Activated CD4-positive, alpha-beta T cell treated with anti-CD3 and anti-CD28 coated beads for 36 hours (primary cell): ENCODE measurements at regions not wholly inside any gene's neighbourhood (a gene's known extent, or its start where the extent isn't known, plus 50 kb on each side); places are given as distances from the start of the nearest gene placed in this dataset.

Source experiments
- ATAC-seq: fragments of 200-7000 bp; cut with Tn5 transposase; one replicate; pipeline ENCODE4 v1.10.0; 2021; ENCODE audit warnings: mild to moderate bottlenecking, moderate library complexity
- CTCF ChIA-PET: fragments of 350-600 bp; sonication (Branson Sonifier 250); formaldehyde crosslinking; loops from one replicate; lab custom pipeline; 2021; ENCODE audit warnings: antibody characterized with exemption; lab: Charles Lee
- POLR2A ChIA-PET: fragments of 350-600 bp; sonication (Branson Sonifier 250); formaldehyde crosslinking; loops from one replicate; lab custom pipeline; 2021; ENCODE audit warnings: antibody characterized with exemption, inconsistent platforms; lab: Charles Lee
- DNase-seq: peaks from one replicate; pipeline ENCODE4 v3.0.0-alpha.2; 2020
- H3K27ac Mint-ChIP-seq: one replicate; pipeline ENCODE4 v1.8.0; 2021; ENCODE audit warnings: mixed read lengths
- H3K27me3 Mint-ChIP-seq: one replicate; pipeline ENCODE4 v1.8.0; 2021; ENCODE audit warnings: mixed read lengths
- H3K36me3 Mint-ChIP-seq: one replicate; pipeline ENCODE4 v1.8.0; 2021; ENCODE audit warnings: low read depth, mixed read lengths
- H3K4me1 Mint-ChIP-seq: one replicate; pipeline ENCODE4 v1.8.0; 2021; ENCODE audit warnings: mixed read lengths
- H3K4me3 Mint-ChIP-seq: one replicate; pipeline ENCODE4 v1.8.0; 2021; ENCODE audit warnings: mild to moderate bottlenecking, moderate library complexity, mixed read lengths
- H3K9me3 Mint-ChIP-seq: one replicate; pipeline ENCODE4 v1.8.0; 2021; ENCODE audit warnings: low read depth, mixed read lengths
- intact Hi-C, 2 experiments: fragments of 100-400 bp; cut with DNase I in 1 of 2; cut with micrococcal nuclease in 1 of 2; formaldehyde crosslinking; loops; one replicate each; pipeline versions ENCODE4 v1.14.2 to v1.15.1; 2022 to 2024; cut with DNase I, micrococcal nuclease

GRCh38 chr1:63127376-63127775, 195.0 kb upstream of the FOXD3 start:
- intact Hi-C loops, result no loop called here
- peaks cover 13% of the 10 kb centered on the region for H3K27me3 Mint-ChIP-seq
- no peak for DNase-seq
- no peak overlapping the region for H3K4me3 Mint-ChIP-seq
- H3K9me3 Mint-ChIP-seq, result no peaks in the 10 kb centered on the region
- no peak for ATAC-seq
- CTCF ChIA-PET, result interaction anchor here (1.3 kb wide), 1 partner anchor 28 kb away, joined by 4 read pairs; no protein-coding TSS in a partner anchor
- POLR2A ChIA-PET, result no interaction called here
- no peak overlapping the region for H3K27ac Mint-ChIP-seq
- H3K4me1 Mint-ChIP-seq, result no peaks in the 10 kb centered on the region
- H3K36me3 Mint-ChIP-seq, result no peaks in the 10 kb centered on the region

- ChIA-PET POLR2A (no interaction called here), CTCF (interaction anchor here (1.3 kb wide), 1 partner anchor 30 kb away, joined by 4 read pairs; no protein-coding TSS in a partner anchor)
- H3K4me1 Mint-ChIP-seq, result no peaks in the 10 kb centered on the region
- DNase-seq (no peak), ATAC-seq (no peak)
- intact Hi-C loops, result no loop called here
- no peak overlapping the region for H3K27ac Mint-ChIP-seq
- no peaks in the 10 kb centered on the region for H3K9me3 Mint-ChIP-seq
- H3K4me3 Mint-ChIP-seq, result no peak overlapping the region
- H3K27me3 Mint-ChIP-seq, result peaks cover 11% of the 10 kb centered on the region
- no peaks in the 10 kb centered on the region for H3K36me3 Mint-ChIP-seq
Measured at GRCh38 chr1:63128556-63128955, 193.8 kb upstream of the FOXD3 start.

- Mint-ChIP-seq H3K4me1 (no peaks in the 10 kb centered on the region), H3K27ac (no peak overlapping the region), H3K27me3 (peaks cover 9% of the 10 kb centered on the region), H3K9me3 (no peaks in the 10 kb centered on the region), H3K4me3 (no peak overlapping the region), H3K36me3 (no peaks in the 10 kb centered on the region)
- DNase-seq (no peak), ATAC-seq (no peak)
- ChIA-PET POLR2A (no interaction called here), CTCF (no interaction called here)
- intact Hi-C loops, result no loop called here
Measured at GRCh38 chr1:63129184-63129583, 193.2 kb upstream of the FOXD3 start.

- H3K27me3 Mint-ChIP-seq, result peaks cover 9% of the 10 kb centered on the region
- H3K36me3 Mint-ChIP-seq, result no peaks in the 10 kb centered on the region
- H3K27ac Mint-ChIP-seq, result no peak overlapping the region
- no peak overlapping the region for H3K4me3 Mint-ChIP-seq
- ATAC-seq (no peak), DNase-seq (no peak)
- H3K4me1 Mint-ChIP-seq, result no peaks in the 10 kb centered on the region
- intact Hi-C loops, result no loop called here
- ChIA-PET POLR2A (interaction anchor here (0.6 kb wide), 1 partner anchor 900 kb away, joined by 3 read pairs; no protein-coding TSS in a partner anchor), CTCF (no interaction called here)
- no peaks in the 10 kb centered on the region for H3K9me3 Mint-ChIP-seq
Measured at GRCh38 chr1:63129855-63130254, 192.5 kb upstream of the FOXD3 start.

- ATAC-seq, result no peak
- CTCF ChIA-PET, result interaction anchor here (1.1 to 1.2 kb wide), 3 partner anchors 11 to 92 kb away, joined by 3 to 7 read pairs (median 3); no protein-coding TSS in a partner anchor
- peaks cover 5% of the 10 kb centered on the region for H3K27me3 Mint-ChIP-seq
- POLR2A ChIA-PET, result no interaction called here
- no peaks in the 10 kb centered on the region for H3K9me3 Mint-ChIP-seq
- H3K4me3 Mint-ChIP-seq, result no peak overlapping the region
- intact Hi-C loops, result no loop called here
- no peaks in the 10 kb centered on the region for H3K36me3 Mint-ChIP-seq
- H3K27ac Mint-ChIP-seq, result no peak overlapping the region
- H3K4me1 Mint-ChIP-seq, result no peaks in the 10 kb centered on the region
- no peak for DNase-seq
Measured at GRCh38 chr1:63134501-63135173, 187.7 kb upstream of the FOXD3 start.

DNA sequence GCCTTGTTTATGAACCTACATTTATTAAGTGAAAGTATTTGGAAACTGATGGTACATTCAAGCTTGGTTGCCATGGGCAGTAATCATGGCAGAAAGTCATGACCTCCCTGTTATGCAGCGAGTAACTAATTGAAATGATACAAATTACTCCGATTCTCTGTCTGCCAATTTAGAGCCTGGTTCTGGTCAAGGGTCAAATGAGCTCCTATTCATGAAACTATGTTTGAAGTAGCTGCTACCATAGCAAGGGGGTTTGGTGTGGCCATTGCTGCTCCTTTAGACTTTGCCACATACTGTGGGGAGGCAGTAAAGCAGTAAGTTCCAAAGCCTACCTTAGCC, 187.2 kb upstream of the FOXD3 start:
- ChIA-PET POLR2A (no interaction called here), CTCF (interaction anchor here (1.1 kb wide), 1 partner anchor 14 kb away, joined by 7 read pairs; no protein-coding TSS in a partner anchor)
- H3K27ac Mint-ChIP-seq, result no peak overlapping the region
- H3K4me1 Mint-ChIP-seq, result no peaks in the 10 kb centered on the region
- no peak for ATAC-seq
- no peaks in the 10 kb centered on the region for H3K36me3 Mint-ChIP-seq
- intact Hi-C loops, result no loop called here
- DNase-seq, result no peak
- H3K9me3 Mint-ChIP-seq, result no peaks in the 10 kb centered on the region
- no peak overlapping the region for H3K4me3 Mint-ChIP-seq
- peaks cover 2% of the 10 kb centered on the region for H3K27me3 Mint-ChIP-seq

DNA sequence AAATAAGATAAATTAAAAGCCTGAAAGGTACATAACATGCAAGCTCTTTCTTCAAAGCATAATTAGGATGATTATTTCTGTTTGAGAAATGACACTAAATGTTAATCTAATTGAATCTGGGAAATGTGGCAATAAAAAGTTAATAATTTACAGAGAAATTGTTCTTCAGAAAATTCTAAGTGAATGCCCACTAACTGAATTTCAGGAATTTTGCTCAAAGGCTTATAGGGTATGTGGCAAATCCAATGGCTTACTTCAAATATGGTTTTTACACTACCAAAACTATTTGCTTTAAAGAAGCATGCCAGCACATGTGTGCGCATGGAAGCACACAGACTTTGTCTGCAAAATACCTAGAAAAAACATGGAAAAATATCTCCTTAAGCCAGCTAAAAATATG, 186.6 kb upstream of the FOXD3 start:
- H3K27me3 Mint-ChIP-seq, result peaks cover 2% of the 10 kb centered on the region
- ATAC-seq, result no peak
- ChIA-PET CTCF (interaction anchor here (0.6 to 1.1 kb wide), 2 partner anchors 13 to 292 kb away, joined by 3 to 7 read pairs; no protein-coding TSS in a partner anchor), POLR2A (no interaction called here)
- intact Hi-C loops, result no loop called here
- H3K4me1 Mint-ChIP-seq, result no peaks in the 10 kb centered on the region
- H3K4me3 Mint-ChIP-seq, result no peak overlapping the region
- no peaks in the 10 kb centered on the region for H3K36me3 Mint-ChIP-seq
- no peak for DNase-seq
- H3K27ac Mint-ChIP-seq, result no peak overlapping the region
- no peaks in the 10 kb centered on the region for H3K9me3 Mint-ChIP-seq

- Mint-ChIP-seq H3K36me3 (no peaks in the 10 kb centered on the region), H3K9me3 (no peaks in the 10 kb centered on the region), H3K4me1 (no peaks in the 10 kb centered on the region), H3K4me3 (no peak overlapping the region), H3K27me3 (no peaks in the 10 kb centered on the region), H3K27ac (no peak overlapping the region)
- CTCF ChIA-PET, result interaction anchor here (1.3 kb wide), 1 partner anchor 9 kb away, joined by 4 read pairs; no protein-coding TSS in a partner anchor
- DNase-seq (no peak), ATAC-seq (no peak)
- intact Hi-C loops, result no loop called here
- POLR2A ChIA-PET, result no interaction called here
Measured at GRCh38 chr1:63142001-63142400, 180.4 kb upstream of the FOXD3 start.

DNA sequence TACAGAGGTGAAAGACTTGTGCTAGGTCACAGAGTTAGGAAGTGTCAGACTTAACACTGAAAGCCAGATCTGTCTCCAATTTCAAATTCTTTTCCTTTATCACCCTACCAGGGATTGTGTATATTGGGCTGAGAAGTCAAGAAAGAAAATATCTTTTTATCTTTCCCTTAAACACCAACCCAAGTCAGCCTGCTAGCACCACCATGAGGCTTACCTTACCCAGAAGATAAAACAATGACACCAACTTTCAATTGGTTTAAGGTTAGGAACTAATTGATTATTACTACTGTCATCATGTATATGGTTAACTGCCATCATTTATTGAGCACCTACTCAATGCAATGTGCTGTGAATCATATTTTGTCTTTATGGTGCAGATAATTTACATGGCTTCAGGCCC, 178.9 kb upstream of the FOXD3 start:
- intact Hi-C loops, result no loop called here
- Mint-ChIP-seq H3K27ac (no peak overlapping the region), H3K4me3 (no peak overlapping the region), H3K4me1 (no peaks in the 10 kb centered on the region), H3K27me3 (no peaks in the 10 kb centered on the region), H3K36me3 (no peaks in the 10 kb centered on the region), H3K9me3 (no peaks in the 10 kb centered on the region)
- CTCF ChIA-PET, result no interaction called here
- POLR2A ChIA-PET, result no interaction called here
- no peak for ATAC-seq
- DNase-seq, result no peak

DNA sequence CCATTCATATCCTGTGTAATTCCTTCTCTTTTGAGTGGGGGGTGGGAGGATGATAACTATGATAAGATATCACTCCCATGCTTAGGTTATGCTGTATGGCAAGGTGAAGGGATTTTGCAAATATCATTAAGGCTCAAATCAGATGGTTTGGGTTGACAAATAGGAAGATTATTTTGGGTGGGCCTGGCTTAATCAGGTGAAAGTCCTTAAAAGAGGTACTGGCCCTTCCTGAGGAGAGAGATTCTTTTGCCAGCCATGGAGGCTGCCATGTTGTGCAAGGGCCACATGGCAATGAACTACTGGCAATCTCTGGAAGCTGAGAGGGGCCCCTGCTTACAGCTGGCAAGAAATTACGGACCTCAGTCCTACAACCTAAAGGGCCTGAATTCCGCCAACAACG, 174.6 kb upstream of the FOXD3 start:
- CTCF ChIA-PET, result no interaction called here
- intact Hi-C loops, result loop anchor here (2.0 to 5.0 kb wide), 2 partner anchors 185 to 307 kb away; no protein-coding TSS in a partner anchor
- Mint-ChIP-seq H3K36me3 (no peaks in the 10 kb centered on the region), H3K27me3 (peaks cover 7% of the 10 kb centered on the region), H3K27ac (no peak overlapping the region), H3K4me3 (no peak overlapping the region), H3K4me1 (no peaks in the 10 kb centered on the region), H3K9me3 (no peaks in the 10 kb centered on the region)
- DNase-seq (no peak), ATAC-seq (no peak)
- POLR2A ChIA-PET, result no interaction called here

GRCh38 chr1:63148825-63149645, 173.3 kb upstream of the FOXD3 start:
- Mint-ChIP-seq H3K36me3 (no peaks in the 10 kb centered on the region), H3K4me3 (no peak overlapping the region), H3K27ac (no peak overlapping the region), H3K9me3 (no peaks in the 10 kb centered on the region), H3K4me1 (no peaks in the 10 kb centered on the region), H3K27me3 (peaks cover 9% of the 10 kb centered on the region)
- POLR2A ChIA-PET, result no interaction called here
- no peak for ATAC-seq
- CTCF ChIA-PET, result interaction anchor here (0.5 to 1.4 kb wide), 9 partner anchors 14 to 1445 kb away, joined by 3 to 7 read pairs (median 3); no protein-coding TSS in a partner anchor
- intact Hi-C loops, result loop anchor here (1.0 to 5.0 kb wide), 3 partner anchors 186 to 308 kb away; no protein-coding TSS in a partner anchor
- peak; percentile 39 for DNase-seq
